ENCODE measurements at regions not wholly inside any gene's neighbourhood (a gene's known extent, or its start where the extent isn't known, plus 50 kb on each side); places are given as distances from the start of the nearest gene placed in this dataset.
"Not testable (repeated sequence)": the region's sequence is repeated elsewhere in the genome, so short reads cannot be mapped to it uniquely, and the experiment has no call there.

DNA sequence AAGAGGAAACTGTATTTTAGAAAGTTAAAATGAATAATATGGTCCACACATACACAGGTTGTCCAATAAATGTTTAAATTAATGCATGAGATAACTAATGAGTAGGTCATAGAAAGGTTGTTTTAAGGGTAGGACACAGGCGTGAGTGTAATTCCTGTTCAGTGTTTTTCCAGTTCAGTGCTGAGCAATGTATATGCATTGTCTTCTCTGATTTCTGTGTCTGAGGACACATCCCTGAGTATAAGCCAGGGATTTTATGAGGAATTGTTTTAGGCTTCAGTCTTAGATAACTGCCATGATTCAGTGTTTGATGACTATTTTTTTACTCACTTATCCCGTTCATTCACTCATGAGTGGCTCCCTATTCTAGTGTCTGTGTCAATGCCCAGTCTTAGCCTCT is 298.5 kb upstream of the TBX18 start:
- intact Hi-C loops (cut with DNase I) = no loop called here
- no peak for TF ChIP-seq CTCF (IDR thresholded peaks at IDR 0.05)
- no peaks in the 10 kb centered on the region for H3K4me1 ChIP-seq
- WGBS, 3 donors = 78 to 88% (median 80%) methylated on average over 2 of the region's 2 CpGs
- ATAC-seq (no peak), DNase-seq (no peak)
- no peaks in the 10 kb centered on the region for H3K36me3 ChIP-seq (ENCODE audit: insufficient read depth in 1 of 2, low read depth in 1 of 2)
- H3K9me3 ChIP-seq = no peaks in the 10 kb centered on the region
- H3K27ac ChIP-seq = no peak overlapping the region
- H3K27me3 ChIP-seq (ENCODE audit: insufficient read depth in 3 of 3, low read length in 2 of 3) = no peaks in the 10 kb centered on the region
- no peak overlapping the region for H3K4me3 ChIP-seq

GRCh38 chr6:85058806-85059205 is 294.4 kb upstream of the TBX18 start:
- ATAC-seq = no peak
- 16 to 52% (median 50%) methylated on average over 2 of the region's 2 CpGs for WGBS, 3 donors
- H3K4me3 ChIP-seq = no peak overlapping the region

DNA sequence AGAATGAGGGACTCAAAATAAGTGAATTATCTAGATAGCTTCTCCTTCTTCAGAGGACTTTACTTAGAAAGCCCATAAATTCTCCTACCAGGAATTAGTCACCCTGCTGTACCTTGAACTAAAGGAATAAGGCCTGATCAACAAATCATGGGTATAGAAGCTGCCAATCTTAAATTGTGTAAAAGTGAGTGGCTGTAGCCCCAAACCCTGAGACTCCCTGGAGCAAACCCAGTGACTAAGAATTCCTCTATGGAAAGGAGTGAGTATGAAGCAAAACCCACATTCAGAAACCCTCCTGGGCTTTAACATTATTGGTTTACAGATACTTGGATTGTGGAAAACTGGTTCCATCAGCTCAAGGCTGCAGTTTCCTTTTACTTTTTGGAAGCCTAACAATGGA is 285.8 kb upstream of the TBX18 start:
- H3K27me3 ChIP-seq (ENCODE audit: insufficient read depth in 3 of 3, low read length in 2 of 3) = no peaks in the 10 kb centered on the region
- ATAC-seq (no peak), DNase-seq (no peak)
- H3K27ac ChIP-seq = no peak overlapping the region
- no peak for TF ChIP-seq CTCF (IDR thresholded peaks at IDR 0.05)
- H3K4me3 ChIP-seq = no peak overlapping the region
- H3K36me3 ChIP-seq (ENCODE audit: insufficient read depth in 1 of 2, low read depth in 1 of 2) = no peaks in the 10 kb centered on the region
- H3K4me1 ChIP-seq = no peaks in the 10 kb centered on the region
- no peaks in the 10 kb centered on the region for H3K9me3 ChIP-seq
- intact Hi-C loops (cut with DNase I) = no loop called here

More at GRCh38 chr6:85058806-85059205, 294.4 kb upstream of the TBX18 start:
- Histone ChIP-seq H3K9me3 (no peaks in the 10 kb centered on the region), H3K27ac (no peak overlapping the region), H3K4me1 (no peaks in the 10 kb centered on the region), H3K36me3 (ENCODE audit: insufficient read depth in 1 of 2, low read depth in 1 of 2) (no peaks in the 10 kb centered on the region), H3K27me3 (ENCODE audit: insufficient read depth in 3 of 3, low read length in 2 of 3) (no peaks in the 10 kb centered on the region)
- no peak for DNase-seq
- TF ChIP-seq CTCF (IDR thresholded peaks at IDR 0.05) = no peak
- intact Hi-C loops (cut with DNase I) = no loop called here

DNA sequence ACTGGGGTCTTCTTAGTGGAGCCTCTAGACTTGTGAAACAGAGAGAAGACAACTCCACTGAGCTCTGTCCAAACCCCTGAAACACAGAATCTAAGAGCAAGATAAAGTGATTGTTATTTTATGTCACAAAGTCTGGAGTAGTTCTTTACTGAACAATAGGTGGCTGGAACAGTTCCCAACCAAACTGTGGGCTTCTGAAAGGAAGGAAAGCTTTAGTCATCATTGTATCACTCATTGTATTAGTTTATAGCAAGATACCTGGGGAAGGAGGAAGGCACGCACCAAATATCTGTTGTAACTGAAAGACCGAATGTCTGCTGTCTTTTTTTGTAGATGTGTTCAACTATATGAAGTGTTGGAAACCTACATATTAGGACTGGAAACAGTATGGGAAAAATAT is 284.9 kb upstream of the TBX18 start:
- H3K27ac ChIP-seq = no peak overlapping the region
- H3K9me3 ChIP-seq = no peaks in the 10 kb centered on the region
- TF ChIP-seq CTCF (IDR thresholded peaks at IDR 0.05) = no peak
- intact Hi-C loops (cut with DNase I) = no loop called here
- WGBS, 3 donors = 93 to 100% (median 94%) methylated on average over 2 of the region's 2 CpGs
- DNase-seq = no peak
- no peaks in the 10 kb centered on the region for H3K36me3 ChIP-seq (ENCODE audit: insufficient read depth in 1 of 2, low read depth in 1 of 2)
- H3K27me3 ChIP-seq (ENCODE audit: insufficient read depth in 3 of 3, low read length in 2 of 3) = no peaks in the 10 kb centered on the region
- ATAC-seq = no peak
- H3K4me3 ChIP-seq = no peak overlapping the region
- no peaks in the 10 kb centered on the region for H3K4me1 ChIP-seq

DNA sequence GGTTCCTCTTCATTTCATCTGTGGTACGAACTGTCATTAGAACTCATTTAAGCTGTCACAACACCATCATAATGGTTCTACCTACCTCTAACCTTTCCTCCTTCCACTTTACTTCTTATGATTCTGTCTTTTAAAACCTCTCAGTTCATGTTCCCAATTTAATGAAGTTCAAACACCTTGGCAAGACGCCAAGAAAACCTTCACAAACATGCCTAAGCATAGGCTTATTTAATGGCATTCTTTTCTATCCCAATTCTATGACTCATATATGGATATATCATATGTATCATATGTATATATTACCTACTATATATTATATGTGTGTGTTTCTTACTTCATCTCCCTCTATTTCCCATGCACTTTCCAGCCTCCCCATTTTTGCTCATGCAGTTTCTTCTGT is 283.4 kb upstream of the TBX18 start:
- TF ChIP-seq CTCF (IDR thresholded peaks at IDR 0.05) = no peak
- Histone ChIP-seq H3K27ac (no peak overlapping the region), H3K9me3 (no peaks in the 10 kb centered on the region), H3K4me3 (no peak overlapping the region), H3K4me1 (no peaks in the 10 kb centered on the region), H3K36me3 (ENCODE audit: insufficient read depth in 1 of 2, low read depth in 1 of 2) (no peaks in the 10 kb centered on the region), H3K27me3 (ENCODE audit: insufficient read depth in 3 of 3, low read length in 2 of 3) (no peaks in the 10 kb centered on the region)
- DNase-seq (no peak), ATAC-seq (no peak)
- 59 to 65% (median 61%) methylated on average over 2 of the region's 2 CpGs for WGBS, 3 donors
- intact Hi-C loops (cut with DNase I) = no loop called here

- H3K27me3 ChIP-seq (ENCODE audit: insufficient read depth in 3 of 3, low read length in 2 of 3); H3K36me3 ChIP-seq (ENCODE audit: insufficient read depth in 1 of 2, low read depth in 1 of 2); H3K9me3 ChIP-seq; H3K4me1 ChIP-seq; H3K27ac ChIP-seq; intact Hi-C loops (cut with DNase I); DNase-seq; ATAC-seq; H3K4me3 ChIP-seq: not testable (repeated sequence)
- WGBS, 3 donors = 94 to 100% (median 96%) methylated on average over 1 of the region's 1 CpG
These were observed 281.4 kb upstream of the TBX18 start for GRCh38 chr6:85045767-85046166.
